OCI-LY1 (cell line): ENCODE measurements at regions not wholly inside any gene's neighbourhood (a gene's known extent, or its start where the extent isn't known, plus 50 kb on each side); places are given as distances from the start of the nearest gene placed in this dataset.

Source experiments
- EZH2 ChIP-seq: fragments of 200-600 bp; sonication (generic), shearing (Covaris generic); IDR thresholded peaks from 2 replicates; pipeline ENCODE4 v1.8.0; 2017; ENCODE audit warnings: borderline replicate concordance, mixed run types, mild to moderate bottlenecking, antibody characterized with exemption, low read length, moderate library complexity, mixed read lengths
- TF ChIP-seq, protein P1 (sequence below): fragments of 200-600 bp; sonication (generic), shearing (Covaris generic); IDR thresholded peaks from 2 replicates; pipeline ENCODE4 v1.5.1; 2017; ENCODE audit warnings: mild to moderate bottlenecking, antibody characterized with exemption, low read length, moderate library complexity, mixed read lengths

DNA sequence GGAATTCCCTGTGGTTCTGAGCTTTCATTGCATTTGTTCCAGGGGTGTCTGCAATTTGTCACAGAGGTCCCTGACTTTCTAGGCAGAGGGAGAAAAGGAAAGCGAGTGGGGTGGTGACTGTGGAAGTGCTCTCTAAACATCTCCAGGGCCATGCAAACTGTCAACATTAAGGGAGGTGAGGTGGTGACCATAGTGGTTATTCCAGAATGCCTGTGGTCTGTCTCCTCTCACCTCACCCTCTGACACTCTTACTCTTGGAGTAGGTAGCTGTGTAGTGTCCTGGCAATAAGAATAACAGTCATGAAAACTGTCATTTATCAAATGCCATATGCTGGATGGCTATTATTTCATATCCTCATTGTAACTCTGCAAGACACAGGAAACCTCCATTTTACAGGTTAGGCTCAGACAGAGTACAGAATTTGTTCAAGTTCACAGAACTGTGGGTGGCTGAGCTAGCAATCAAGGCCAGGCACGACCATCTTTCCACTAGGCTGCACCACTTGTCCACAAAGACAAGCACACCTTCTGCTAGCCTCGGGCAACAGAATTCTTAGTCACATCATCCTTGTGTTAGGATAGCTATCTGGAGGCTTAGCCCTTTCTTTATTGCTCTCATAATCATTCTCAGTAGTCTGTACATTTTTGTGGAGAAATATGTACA lies 179.4 kb downstream of the CD47 start:
- TF ChIP-seq, protein P1, sequence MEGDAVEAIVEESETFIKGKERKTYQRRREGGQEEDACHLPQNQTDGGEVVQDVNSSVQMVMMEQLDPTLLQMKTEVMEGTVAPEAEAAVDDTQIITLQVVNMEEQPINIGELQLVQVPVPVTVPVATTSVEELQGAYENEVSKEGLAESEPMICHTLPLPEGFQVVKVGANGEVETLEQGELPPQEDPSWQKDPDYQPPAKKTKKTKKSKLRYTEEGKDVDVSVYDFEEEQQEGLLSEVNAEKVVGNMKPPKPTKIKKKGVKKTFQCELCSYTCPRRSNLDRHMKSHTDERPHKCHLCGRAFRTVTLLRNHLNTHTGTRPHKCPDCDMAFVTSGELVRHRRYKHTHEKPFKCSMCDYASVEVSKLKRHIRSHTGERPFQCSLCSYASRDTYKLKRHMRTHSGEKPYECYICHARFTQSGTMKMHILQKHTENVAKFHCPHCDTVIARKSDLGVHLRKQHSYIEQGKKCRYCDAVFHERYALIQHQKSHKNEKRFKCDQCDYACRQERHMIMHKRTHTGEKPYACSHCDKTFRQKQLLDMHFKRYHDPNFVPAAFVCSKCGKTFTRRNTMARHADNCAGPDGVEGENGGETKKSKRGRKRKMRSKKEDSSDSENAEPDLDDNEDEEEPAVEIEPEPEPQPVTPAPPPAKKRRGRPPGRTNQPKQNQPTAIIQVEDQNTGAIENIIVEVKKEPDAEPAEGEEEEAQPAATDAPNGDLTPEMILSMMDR = no peak
- TF ChIP-seq EZH2 = no peak
